Chondrocyte (in vitro differentiated cells): ENCODE measurements at regions not wholly inside any gene's neighbourhood (a gene's known extent, or its start where the extent isn't known, plus 50 kb on each side); places are given as distances from the start of the nearest gene placed in this dataset.

ENCODE experiments used
- DNase-seq: peaks from one replicate; pipeline ENCODE4 v3.0.0; 2021; ENCODE audit warnings: mixed read lengths, low spot score
- H3K27ac Mint-ChIP-seq: one replicate; pipeline ENCODE4 v1.8.0; 2021; ENCODE audit warnings: mild to moderate bottlenecking, moderate library complexity, mixed read lengths; ENCODE audit not compliant: unreplicated experiment
- H3K27me3 Mint-ChIP-seq: 2 replicates; pipeline ENCODE4 v1.8.0; 2021; ENCODE audit warnings: low read depth, mixed read lengths
- H3K36me3 Mint-ChIP-seq: 2 replicates; pipeline ENCODE4 v1.8.0; 2021; ENCODE audit warnings: low read depth, mixed read lengths
- H3K4me1 Mint-ChIP-seq: 2 replicates; pipeline ENCODE4 v1.8.0; 2021; ENCODE audit warnings: low read depth, mild to moderate bottlenecking, mixed read lengths
- H3K4me3 Mint-ChIP-seq: one replicate; pipeline ENCODE4 v1.8.0; 2021; ENCODE audit warnings: mild to moderate bottlenecking, moderate library complexity, mixed read lengths; ENCODE audit not compliant: unreplicated experiment
- H3K9me3 Mint-ChIP-seq: 2 replicates; pipeline ENCODE4 v1.8.0; 2021; ENCODE audit warnings: low read depth, mixed read lengths
- CTCF ChIP-seq: fragments of 200-600 bp; sonication (generic); IDR thresholded peaks from 2 replicates; pipeline ENCODE4 v1.5.0; 2021; ENCODE audit warnings: antibody characterized with exemption, mild to moderate bottlenecking, moderate library complexity

DNA sequence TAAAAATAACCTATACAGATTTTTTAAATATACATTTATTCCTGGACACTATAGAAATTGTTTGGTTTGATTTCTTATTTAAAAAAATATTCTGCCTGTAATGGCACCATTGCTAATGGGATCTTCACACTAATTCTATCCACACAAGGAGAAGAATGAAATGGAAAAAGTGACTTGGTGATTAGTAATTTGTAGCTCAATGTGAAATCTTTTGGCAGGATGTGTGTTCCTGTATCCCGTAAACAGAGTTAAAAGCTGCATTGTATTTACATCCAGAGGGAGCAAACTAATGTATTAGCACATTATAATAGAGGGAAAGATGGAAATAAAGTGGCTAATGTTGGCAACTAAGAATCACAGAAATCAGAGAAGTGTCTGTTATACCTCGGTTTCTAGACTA is 1455.3 kb upstream of the FLRT2 start:
- Mint-ChIP-seq H3K27ac (no peak overlapping the region), H3K4me1 (no peaks in the 10 kb centered on the region), H3K4me3 (no peak overlapping the region), H3K9me3 (no peaks in the 10 kb centered on the region), H3K36me3 (no peaks in the 10 kb centered on the region), H3K27me3 (no peaks in the 10 kb centered on the region)
- no peak for DNase-seq
- TF ChIP-seq CTCF: no peak

- TF ChIP-seq CTCF: no peak
- Mint-ChIP-seq H3K27me3 (no peaks in the 10 kb centered on the region), H3K9me3 (no peaks in the 10 kb centered on the region)
Observed at GRCh38 chr14:84080944-84081343, 1449.0 kb upstream of the FLRT2 start.

GRCh38 chr14:84084056-84084630 is 1445.8 kb upstream of the FLRT2 start:
- Mint-ChIP-seq H3K4me1 (peaks cover 34% of the 10 kb centered on the region), H3K36me3 (no peaks in the 10 kb centered on the region), H3K27me3 (no peaks in the 10 kb centered on the region), H3K4me3 (no peak overlapping the region), H3K27ac (no peak overlapping the region), H3K9me3 (no peaks in the 10 kb centered on the region)
- no peak for TF ChIP-seq CTCF
- no peak for DNase-seq

More at GRCh38 chr14:84080944-84081343, 1449.0 kb upstream of the FLRT2 start:
- no peak overlapping the region for H3K4me3 Mint-ChIP-seq
- H3K4me1 Mint-ChIP-seq: peaks cover 18% of the 10 kb centered on the region
- no peak overlapping the region for H3K27ac Mint-ChIP-seq
- no peaks in the 10 kb centered on the region for H3K36me3 Mint-ChIP-seq
- DNase-seq: no peak

DNA sequence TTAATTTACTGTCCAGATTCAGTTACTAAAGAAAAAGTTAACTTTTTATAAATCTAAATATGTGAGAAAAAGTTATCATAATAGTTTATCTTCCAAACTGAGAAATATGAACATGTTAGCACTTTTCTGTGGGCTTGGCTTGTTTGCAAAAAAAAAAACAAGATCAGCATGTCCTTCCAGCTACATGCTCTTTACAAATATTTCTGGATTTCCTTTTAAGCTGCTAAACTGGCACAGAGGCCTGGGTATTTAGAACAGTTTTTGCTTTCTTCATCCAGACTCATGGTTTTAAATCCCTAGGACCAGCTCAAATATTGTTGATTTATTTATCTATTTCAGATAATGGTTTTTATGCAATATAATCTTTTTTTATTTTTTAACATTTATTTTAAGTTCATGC is 1444.5 kb upstream of the FLRT2 start:
- peaks cover 34% of the 10 kb centered on the region for H3K4me1 Mint-ChIP-seq
- TF ChIP-seq CTCF: no peak
- DNase-seq: no peak
- no peak overlapping the region for H3K4me3 Mint-ChIP-seq
- no peaks in the 10 kb centered on the region for H3K36me3 Mint-ChIP-seq
- no peak overlapping the region for H3K27ac Mint-ChIP-seq
- H3K9me3 Mint-ChIP-seq: no peaks in the 10 kb centered on the region
- no peaks in the 10 kb centered on the region for H3K27me3 Mint-ChIP-seq

DNA sequence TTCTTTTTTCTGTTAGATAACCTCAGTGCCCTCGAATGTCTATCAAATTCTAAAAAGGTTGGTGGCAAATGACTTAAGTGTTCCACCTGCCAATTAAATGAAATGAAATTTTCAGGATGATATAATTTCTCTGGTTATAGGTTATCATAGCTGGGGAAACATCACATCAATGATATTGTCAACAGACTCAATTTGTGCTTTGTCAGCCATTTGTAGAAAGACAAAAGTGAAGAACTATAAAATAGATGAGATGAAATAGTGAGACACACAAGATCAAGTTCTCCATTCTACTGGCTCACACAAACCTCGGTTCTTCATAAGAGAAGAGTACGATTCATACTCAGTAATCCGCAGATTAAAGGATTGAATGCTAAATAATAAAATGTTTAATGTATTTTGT is 1443.2 kb upstream of the FLRT2 start:
- Mint-ChIP-seq H3K9me3 (no peaks in the 10 kb centered on the region), H3K4me3 (no peak overlapping the region), H3K27me3 (no peaks in the 10 kb centered on the region), H3K4me1 (peaks cover 34% of the 10 kb centered on the region), H3K27ac (no peak overlapping the region), H3K36me3 (no peaks in the 10 kb centered on the region)
- no peak for DNase-seq
- no peak for TF ChIP-seq CTCF
